ENCODE measurements at regions not wholly inside any gene's neighbourhood (a gene's known extent, or its start where the extent isn't known, plus 50 kb on each side); places are given as distances from the start of the nearest gene placed in this dataset.
"Not testable (repeated sequence)": the region's sequence is repeated elsewhere in the genome, so short reads cannot be mapped to it uniquely, and the experiment has no call there.

GRCh38 chr3:132084982-132085381 is 50.2 kb upstream of the CPNE4 start:
- no peak for DNase-seq

- DNase-seq = no peak
These were observed 52.5 kb upstream of the CPNE4 start for GRCh38 chr3:132087356-132087755.

- no peak for DNase-seq
These were observed 53.5 kb upstream of the CPNE4 start for GRCh38 chr3:132088291-132088690.

- no peak for DNase-seq
These were observed 56.1 kb upstream of the CPNE4 start for GRCh38 chr3:132090921-132091320.

- DNase-seq = no peak
These were observed 81.8 kb upstream of the CPNE4 start for GRCh38 chr3:132116601-132117000.

- DNase-seq = no peak
These were observed 82.8 kb upstream of the CPNE4 start for GRCh38 chr3:132117642-132118041.

GRCh38 chr3:132119531-132119930 is 84.7 kb upstream of the CPNE4 start:
- no peak for DNase-seq

GRCh38 chr3:132124096-132124495 is 89.3 kb upstream of the CPNE4 start:
- DNase-seq = no peak

- DNase-seq = no peak
These were observed 90.0 kb upstream of the CPNE4 start for GRCh38 chr3:132124651-132125284.

- DNase-seq = no peak
These were observed 99.8 kb upstream of the CPNE4 start for GRCh38 chr3:132134611-132135010.

GRCh38 chr3:132135628-132136333 is 101.0 kb upstream of the CPNE4 start:
- DNase-seq = no peak

GRCh38 chr3:132136334-132136716 is 101.5 kb upstream of the CPNE4 start:
- no peak for DNase-seq

GRCh38 chr3:132136902-132137301 is 102.1 kb upstream of the CPNE4 start:
- DNase-seq = not testable (repeated sequence)

GRCh38 chr3:132145833-132146232 is 111.0 kb upstream of the CPNE4 start:
- DNase-seq = no peak

- DNase-seq = no peak
These were observed 119.8 kb upstream of the CPNE4 start for GRCh38 chr3:132154619-132155018.

GRCh38 chr3:132159145-132159544 is 124.3 kb upstream of the CPNE4 start:
- no peak for DNase-seq

- no peak for DNase-seq
These were observed 125.4 kb upstream of the CPNE4 start for GRCh38 chr3:132160198-132160597.

- no peak for DNase-seq
These were observed 126.8 kb upstream of the CPNE4 start for GRCh38 chr3:132161608-132162007.

GRCh38 chr3:132164469-132165092 is 129.8 kb upstream of the CPNE4 start:
- DNase-seq = no peak

GRCh38 chr3:132167870-132168269 is 133.1 kb upstream of the CPNE4 start:
- no peak for DNase-seq

GRCh38 chr3:132174500-132174899 is 139.7 kb upstream of the CPNE4 start:
- DNase-seq = no peak

GRCh38 chr3:132180337-132180791 is 136.8 kb upstream of the ACP3 start:
- DNase-seq = peak; percentile 9

- no peak for DNase-seq
These were observed 133.4 kb upstream of the ACP3 start for GRCh38 chr3:132183811-132184210.

GRCh38 chr3:132187746-132188145 is 129.5 kb upstream of the ACP3 start:
- no peak for DNase-seq
